ENCODE measurements at regions not wholly inside any gene's neighbourhood (a gene's known extent, or its start where the extent isn't known, plus 50 kb on each side); places are given as distances from the start of the nearest gene placed in this dataset.
A peak's percentile ranks its signal among the peaks of the same experiment; 100 is the strongest.

DNA sequence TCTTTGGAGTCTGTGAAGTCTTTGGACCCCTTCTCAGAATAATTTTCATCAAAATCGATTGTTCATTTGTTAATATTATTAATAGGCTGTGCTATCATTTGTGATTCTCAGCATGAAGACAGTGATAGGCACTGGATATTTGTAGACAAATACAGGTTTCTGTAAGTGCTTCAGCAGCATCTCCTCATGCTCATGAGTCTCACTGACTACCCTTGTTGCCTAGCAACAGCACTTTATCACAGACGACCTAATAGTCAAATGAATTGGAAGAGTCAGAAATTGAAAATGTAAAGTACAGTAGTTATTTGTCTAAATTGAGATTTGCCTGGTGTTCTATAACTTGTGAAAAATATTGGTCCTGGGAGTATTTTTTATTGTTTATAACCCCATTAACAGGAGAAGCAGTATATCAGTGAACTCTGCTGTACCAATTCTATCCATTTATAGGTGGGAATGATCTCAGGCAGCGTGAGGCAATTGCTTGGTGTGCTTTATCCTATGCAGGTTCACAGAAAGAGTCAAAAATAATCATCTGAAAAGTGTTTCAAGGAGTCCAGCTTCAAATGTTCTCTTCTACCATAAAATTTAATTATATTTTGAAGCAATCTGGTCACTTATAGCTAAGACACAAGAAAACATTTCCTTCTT lies 684.6 kb downstream of the RFPL4B start:
- no peak for DNase-seq (ENCODE audit: low read depth in 2 of 2)
- no peak overlapping the region for H3K4me3 ChIP-seq (replicated peaks in 1 of 2; ENCODE audit: low read depth in 2 of 2, low read length in 2 of 2)
- TF ChIP-seq, protein P1, sequence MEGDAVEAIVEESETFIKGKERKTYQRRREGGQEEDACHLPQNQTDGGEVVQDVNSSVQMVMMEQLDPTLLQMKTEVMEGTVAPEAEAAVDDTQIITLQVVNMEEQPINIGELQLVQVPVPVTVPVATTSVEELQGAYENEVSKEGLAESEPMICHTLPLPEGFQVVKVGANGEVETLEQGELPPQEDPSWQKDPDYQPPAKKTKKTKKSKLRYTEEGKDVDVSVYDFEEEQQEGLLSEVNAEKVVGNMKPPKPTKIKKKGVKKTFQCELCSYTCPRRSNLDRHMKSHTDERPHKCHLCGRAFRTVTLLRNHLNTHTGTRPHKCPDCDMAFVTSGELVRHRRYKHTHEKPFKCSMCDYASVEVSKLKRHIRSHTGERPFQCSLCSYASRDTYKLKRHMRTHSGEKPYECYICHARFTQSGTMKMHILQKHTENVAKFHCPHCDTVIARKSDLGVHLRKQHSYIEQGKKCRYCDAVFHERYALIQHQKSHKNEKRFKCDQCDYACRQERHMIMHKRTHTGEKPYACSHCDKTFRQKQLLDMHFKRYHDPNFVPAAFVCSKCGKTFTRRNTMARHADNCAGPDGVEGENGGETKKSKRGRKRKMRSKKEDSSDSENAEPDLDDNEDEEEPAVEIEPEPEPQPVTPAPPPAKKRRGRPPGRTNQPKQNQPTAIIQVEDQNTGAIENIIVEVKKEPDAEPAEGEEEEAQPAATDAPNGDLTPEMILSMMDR (IDR thresholded peaks at IDR 0.05; ENCODE audit: low read depth, low read length), result no peak

DNA sequence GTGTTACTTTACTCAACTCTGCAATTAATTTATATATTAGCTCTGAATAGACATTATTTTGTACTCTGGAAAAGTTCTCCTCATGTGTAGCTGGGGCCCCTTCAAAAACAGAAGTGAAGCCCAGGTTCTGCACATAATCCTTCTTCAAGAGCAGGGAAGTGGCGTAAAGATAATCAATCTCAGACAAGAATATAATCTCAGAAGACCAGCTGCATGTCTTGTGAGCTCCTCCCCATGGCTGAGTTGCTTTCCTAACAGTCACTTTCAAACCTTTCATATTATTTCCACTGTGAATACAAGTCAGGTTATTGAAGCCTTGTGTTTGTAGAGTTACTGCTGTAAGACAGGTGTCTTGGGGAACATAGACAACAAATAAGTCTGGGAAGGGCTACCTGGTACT lies 691.9 kb downstream of the RFPL4B start:
- no peak for DNase-seq (ENCODE audit: low read depth in 2 of 2)
- H3K4me3 ChIP-seq (replicated peaks in 1 of 2; ENCODE audit: low read depth in 2 of 2, low read length in 2 of 2), result no peak overlapping the region
- TF ChIP-seq, protein P1 (IDR thresholded peaks at IDR 0.05; ENCODE audit: low read depth, low read length), result no peak

DNA sequence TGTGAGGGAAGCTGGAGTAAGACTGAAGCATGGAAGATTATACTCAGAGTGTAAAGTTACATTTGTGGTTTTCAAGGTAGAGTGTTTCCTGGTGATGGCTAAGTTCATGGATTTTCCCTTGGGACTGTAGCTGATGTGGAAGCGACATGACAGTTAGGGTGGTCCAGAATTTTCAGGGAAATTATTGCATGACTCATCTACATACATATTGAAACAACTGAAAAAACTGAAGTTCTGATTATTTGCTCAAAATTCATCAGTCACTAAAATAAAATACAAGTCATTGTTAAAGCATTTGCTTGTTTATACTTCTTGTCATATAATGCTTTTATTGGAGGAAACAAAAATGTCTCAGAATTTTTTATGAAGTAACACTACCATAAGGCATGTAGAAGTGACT lies 700.0 kb downstream of the RFPL4B start:
- TF ChIP-seq, protein P1 (IDR thresholded peaks at IDR 0.05; ENCODE audit: low read depth, low read length), result no peak
- DNase-seq (ENCODE audit: low read depth in 2 of 2), result peak in 1 of 2 donors; percentile 65

DNA sequence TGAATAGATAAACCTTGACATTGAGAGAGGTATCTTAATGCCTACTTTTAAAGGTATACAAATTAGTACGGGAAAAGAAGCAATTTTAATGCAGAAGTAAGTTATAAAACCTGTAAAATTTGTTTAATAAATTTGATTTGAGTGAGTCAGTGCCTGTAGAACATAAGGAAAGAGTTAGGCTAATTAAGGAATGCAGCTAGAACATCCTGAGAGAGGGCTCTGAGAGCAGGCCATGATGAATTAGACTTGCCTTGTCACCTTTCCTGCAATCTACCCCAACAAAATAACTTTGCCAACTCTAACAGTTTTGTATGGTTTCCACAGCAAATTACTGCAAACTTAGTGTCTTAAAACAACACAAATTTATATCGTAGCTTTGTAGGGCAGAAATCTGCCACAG lies 700.8 kb downstream of the RFPL4B start:
- no peak overlapping the region for H3K4me3 ChIP-seq (replicated peaks in 1 of 2; ENCODE audit: low read depth in 2 of 2, low read length in 2 of 2)
- TF ChIP-seq, protein P1 (IDR thresholded peaks at IDR 0.05; ENCODE audit: low read depth, low read length), result no peak

More for the DNA sequence above, 700.0 kb downstream of the RFPL4B start:
- H3K4me3 ChIP-seq (replicated peaks in 1 of 2; ENCODE audit: low read depth in 2 of 2, low read length in 2 of 2), result no peak overlapping the region

DNA sequence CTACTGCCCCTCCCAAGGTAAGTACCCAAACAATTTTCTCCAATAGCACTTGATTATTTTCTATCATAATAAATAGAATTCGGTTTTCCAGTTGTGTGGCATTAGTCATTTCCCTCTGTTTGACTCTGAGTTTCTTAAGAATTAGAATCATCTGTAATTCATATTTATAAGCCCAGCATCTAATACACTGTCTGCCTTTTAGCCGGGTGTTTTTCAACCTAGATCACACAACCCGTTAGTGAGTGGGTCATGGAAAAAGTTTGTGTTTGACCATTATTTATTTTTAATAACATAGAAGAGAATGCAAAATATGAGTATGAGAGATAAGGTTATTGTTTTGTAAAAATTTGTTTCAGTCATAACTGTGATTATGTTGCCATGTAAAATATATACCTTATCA lies 701.6 kb downstream of the RFPL4B start:
- peak in 1 of 2 donors; percentile 36 for DNase-seq (ENCODE audit: low read depth in 2 of 2)
- no peak overlapping the region for H3K4me3 ChIP-seq (replicated peaks in 1 of 2; ENCODE audit: low read depth in 2 of 2, low read length in 2 of 2)
- TF ChIP-seq, protein P1 (IDR thresholded peaks at IDR 0.05; ENCODE audit: low read depth, low read length), result no peak

More for the DNA sequence above, 700.8 kb downstream of the RFPL4B start:
- no peak for DNase-seq (ENCODE audit: low read depth in 2 of 2)

DNA sequence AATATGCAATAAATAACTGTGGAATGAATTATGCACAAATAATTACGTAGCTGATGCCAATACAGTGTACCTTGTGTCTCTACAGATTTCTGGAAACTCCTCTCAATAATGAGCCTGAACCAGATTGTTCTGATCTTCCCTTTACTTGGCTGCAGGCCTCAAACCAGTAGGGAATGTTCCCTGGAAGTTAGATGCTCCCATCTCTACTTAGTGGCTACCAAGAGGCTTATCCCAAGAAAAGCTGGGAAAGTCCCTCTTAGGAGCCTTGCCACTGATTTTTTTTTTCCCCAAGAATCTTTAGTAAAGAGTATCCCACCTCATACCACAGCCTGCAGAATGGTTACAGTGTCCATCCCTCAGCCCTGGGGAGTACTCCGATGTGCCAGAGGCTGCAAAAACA lies 702.1 kb downstream of the RFPL4B start:
- TF ChIP-seq, protein P1 (IDR thresholded peaks at IDR 0.05; ENCODE audit: low read depth, low read length), result no peak
- H3K4me3 ChIP-seq (replicated peaks in 1 of 2; ENCODE audit: low read depth in 2 of 2, low read length in 2 of 2), result no peak overlapping the region
- no peak for DNase-seq (ENCODE audit: low read depth in 2 of 2)

Measured in cardiac fibroblast (primary cell).